GM12801 (cell line): ENCODE measurements at regions not wholly inside any gene's neighbourhood (a gene's known extent, or its start where the extent isn't known, plus 50 kb on each side); places are given as distances from the start of the nearest gene placed in this dataset.

Experiments
- CTCF ChIP-seq: IDR thresholded peaks from one replicate; pipeline ENCODE4 v1.5.1; 2011; ENCODE audit warnings: control low read depth; ENCODE audit not compliant: insufficient read length; ENCODE audit errors: extremely low read depth

GRCh38 chr14:71552809-71553208 is 379.4 kb upstream of the RGS6 start:
- TF ChIP-seq CTCF: no peak

GRCh38 chr14:71553779-71554178 is 378.4 kb upstream of the RGS6 start:
- no peak for TF ChIP-seq CTCF

GRCh38 chr14:71554323-71554722 is 377.9 kb upstream of the RGS6 start:
- TF ChIP-seq CTCF: no peak

GRCh38 chr14:71554959-71555612 is 377.1 kb upstream of the RGS6 start:
- no peak for TF ChIP-seq CTCF

- TF ChIP-seq CTCF: no peak
Measured at GRCh38 chr14:71555654-71556559, 376.3 kb upstream of the RGS6 start.

GRCh38 chr14:71556730-71557129 is 375.5 kb upstream of the RGS6 start:
- TF ChIP-seq CTCF: no peak

- no peak for TF ChIP-seq CTCF
Measured at GRCh38 chr14:71557351-71557750, 374.9 kb upstream of the RGS6 start.
